SK-N-SH (cell line): ENCODE measurements at regions not wholly inside any gene's neighbourhood (a gene's known extent, or its start where the extent isn't known, plus 50 kb on each side); places are given as distances from the start of the nearest gene placed in this dataset.

Experiments used
- CTCF ChIA-PET: fragments of 300-600, 350-600 bp; formaldehyde crosslinking; extraction: SDS; loops from one replicate; lab custom pipeline; 2021; lab: Yijun Ruan, JAX
- POLR2A ChIA-PET: fragments of 350-600 bp; sonication (Branson Sonifier 250); formaldehyde crosslinking; extraction: SDS; loops from one replicate; lab custom pipeline; 2020; ENCODE audit warnings: antibody characterized with exemption, inconsistent platforms; lab: Yijun Ruan, JAX
- DNase-seq: peaks from one replicate; pipeline ENCODE4 v3.0.0; 2012
- H2AFZ ChIP-seq: fragments of 200-600 bp; sonication (generic); 2 replicates; pipeline ENCODE4 v1.8.1; 2016; ENCODE audit warnings: antibody characterized with exemption, mild to moderate bottlenecking, low read depth
- H3F3A ChIP-seq: fragments of 200-600 bp; sonication (generic); replicated peaks from 2 replicates; pipeline ENCODE3; 2016; ENCODE audit warnings: antibody characterized with exemption, mild to moderate bottlenecking; ENCODE audit not compliant: insufficient read depth
- H3K27ac ChIP-seq, 2 experiments: fragments of 200-500 bp in 1 of 2; fragments of 200-600 bp in 1 of 2; sonication (Bioruptor generic) in 1 of 2; sonication (generic), shearing (Covaris generic) in 1 of 2; 2 replicates each; pipeline versions ENCODE4 v1.5.1 to v1.6.1; 2014 to 2016; ENCODE audit warnings: low read depth in 2 of 2, inconsistent platforms in 1 of 2, low read length in 1 of 2, mild to moderate bottlenecking in 1 of 2, mixed read lengths in 1 of 2
- H3K27me3 ChIP-seq: fragments of 200-600 bp; sonication (generic), shearing (Covaris generic); 2 replicates; pipeline ENCODE4 v1.6.1; 2016; ENCODE audit warnings: mixed run types; ENCODE audit not compliant: insufficient read depth
- H3K36me3 ChIP-seq, 2 experiments: fragments of 200-500 bp in 1 of 2; fragments of 200-600 bp in 1 of 2; sonication (Bioruptor generic) in 1 of 2; sonication (generic) in 1 of 2; replicated peaks in 1 of 2; 2 replicates each; pipeline versions ENCODE3 to v1.5.1; 2014 to 2016; ENCODE audit warnings: low read length in 1 of 2, mild to moderate bottlenecking in 1 of 2; ENCODE audit not compliant: insufficient read depth in 2 of 2, control insufficient read depth in 1 of 2
- H3K4me1 ChIP-seq, 2 experiments: fragments of 200-500 bp in 1 of 2; fragments of 200-600 bp in 1 of 2; sonication (Bioruptor generic) in 1 of 2; sonication (generic), shearing (Covaris generic) in 1 of 2; 2 replicates each; pipeline versions ENCODE4 v1.5.1 to v1.6.1; 2014 to 2016; ENCODE audit warnings: low read depth in 1 of 2, low read length in 1 of 2, mixed run types in 1 of 2; ENCODE audit not compliant: insufficient read depth in 2 of 2, control insufficient read depth in 1 of 2
- H3K4me2 ChIP-seq: fragments of 200-600 bp; sonication (generic), shearing (Covaris generic); 2 replicates; pipeline ENCODE4 v1.6.1; 2017; ENCODE audit warnings: mixed run types
- H3K4me3 ChIP-seq, 2 experiments: fragments of 200-500 bp in 1 of 2; fragments of 200-600 bp in 1 of 2; sonication (Bioruptor generic) in 1 of 2; sonication (generic), shearing (Covaris generic) in 1 of 2; 2 replicates each; pipeline versions ENCODE4 v1.5.1 to v1.8.1; 2014 to 2016; ENCODE audit warnings: low read depth in 2 of 2, inconsistent platforms in 1 of 2, low read length in 1 of 2, mild to moderate bottlenecking in 1 of 2, mixed read lengths in 1 of 2, moderate library complexity in 1 of 2
- H3K79me2 ChIP-seq: fragments of 200-600 bp; sonication (generic); 2 replicates; pipeline ENCODE4 v1.8.1; 2017; ENCODE audit warnings: mild to moderate bottlenecking; ENCODE audit not compliant: insufficient read depth
- H3K9ac ChIP-seq: fragments of 200-600 bp; sonication (generic); 2 replicates; pipeline ENCODE4 v1.6.1; 2017; ENCODE audit warnings: mixed run types
- H3K9me2 ChIP-seq: fragments of 200-600 bp; sonication (generic); 2 replicates; pipeline ENCODE4 v1.6.1; 2017; ENCODE audit warnings: mixed run types
- H3K9me3 ChIP-seq: fragments of 200-600 bp; sonication (generic); 2 replicates; pipeline ENCODE4 v1.6.1; 2017; ENCODE audit warnings: mixed run types, mild to moderate bottlenecking, moderate library complexity
- H4K20me1 ChIP-seq: fragments of 200-600 bp; sonication (generic); 2 replicates; pipeline ENCODE4 v1.6.1; 2017; ENCODE audit warnings: mild to moderate bottlenecking, mixed run types; ENCODE audit not compliant: insufficient read depth
- EP300 ChIP-seq, 2 experiments: IDR thresholded peaks; 2 replicates each; pipeline versions ENCODE4 v1.4.0 to v1.6.1; 2012; ENCODE audit warnings: borderline replicate concordance in 1 of 2, low read depth in 1 of 2, low read length in 1 of 2
- FOSL2 ChIP-seq: IDR thresholded peaks from 2 replicates; pipeline ENCODE4 v1.4.0; 2012; ENCODE audit warnings: low read depth, mild to moderate bottlenecking, moderate library complexity, borderline replicate concordance
- FOXJ3 ChIP-seq: sonication (generic); formaldehyde crosslinking; IDR thresholded peaks from 2 replicates; pipeline ENCODE4 v1.5.1; 2020; ENCODE audit warnings: mild to moderate bottlenecking, missing genetic modification reagents
- GATA2 ChIP-seq: sonication (generic); formaldehyde crosslinking; IDR thresholded peaks from 2 replicates; pipeline ENCODE4 v1.5.0; 2020; ENCODE audit warnings: mild to moderate bottlenecking, missing genetic modification reagents
- MXI1 ChIP-seq: IDR thresholded peaks from 2 replicates; pipeline ENCODE4 v1.6.1; 2012; ENCODE audit warnings: mild to moderate bottlenecking, low read depth, low read length, improper control_type of control experiment
- POLR2AphosphoS5 ChIP-seq: IDR thresholded peaks from 2 replicates; pipeline ENCODE4 v1.6.1; 2012; ENCODE audit warnings: low read depth, low read length
- RAD21 ChIP-seq: IDR thresholded peaks from 2 replicates; pipeline ENCODE4 v1.6.1; 2012; ENCODE audit warnings: mild to moderate bottlenecking, low read length
- RCOR1 ChIP-seq: fragments of 150-350 bp; IDR thresholded peaks from 2 replicates; pipeline ENCODE4 v1.6.1; 2017; ENCODE audit warnings: antibody characterized with exemption, low read length
- RXRA ChIP-seq: IDR thresholded peaks from 2 replicates; pipeline ENCODE4 v1.4.0; 2012; ENCODE audit warnings: low read depth, mild to moderate bottlenecking, borderline replicate concordance
- SIN3A ChIP-seq: IDR thresholded peaks from 2 replicates; pipeline ENCODE4 v1.6.1; 2012; ENCODE audit warnings: low read depth, mild to moderate bottlenecking, low read length, moderate library complexity, borderline replicate concordance
- SMC3 ChIP-seq: IDR thresholded peaks from 2 replicates; pipeline ENCODE4 v1.6.1; 2012; ENCODE audit warnings: low read depth, low read length, improper control_type of control experiment
- TCF12 ChIP-seq: IDR thresholded peaks from 2 replicates; pipeline ENCODE4 v1.4.0; 2012
- YY1 ChIP-seq: IDR thresholded peaks from 2 replicates; pipeline ENCODE4 v1.4.0; 2012; ENCODE audit warnings: low read depth, mild to moderate bottlenecking
- ZBTB33 ChIP-seq: IDR thresholded peaks from 2 replicates; pipeline ENCODE4 v1.4.0; 2012; ENCODE audit warnings: low read depth, borderline replicate concordance
- WGBS: methylation state at CpG from one replicate; pipeline ENCODE4 v1.1.6; 2017; ENCODE audit warnings: low lambda C conversion rate; 5-methylcytosine and 5-hydroxymethylcytosine counted together

GRCh38 chr15:61605343-61605742 is 376.2 kb upstream of the RORA start:
- Histone ChIP-seq H3F3A (no peaks in the 10 kb centered on the region), H3K4me2 (no peak overlapping the region), H4K20me1 (no peaks in the 10 kb centered on the region), H2AFZ (no peak overlapping the region), H3K79me2 (no peaks in the 10 kb centered on the region), H3K9me2 (no peaks in the 10 kb centered on the region), H3K36me3 (no peaks in the 10 kb centered on the region), H3K9ac (no peak overlapping the region), H3K27me3 (no peaks in the 10 kb centered on the region), H3K9me3 (no peaks in the 10 kb centered on the region), H3K27ac (no peak overlapping the region), H3K4me1 (no peaks in the 10 kb centered on the region), H3K4me3 (no peak overlapping the region)
- ChIA-PET CTCF (interaction anchor here (1.9 kb wide), 1 partner anchor 15 kb away, joined by 9 read pairs; no protein-coding TSS in a partner anchor), POLR2A (no interaction called here)
- no peak for DNase-seq
- WGBS = 42% methylated on average over 6 of the region's 6 CpGs
- TF ChIP-seq EP300 (IDR thresholded peaks at IDR 0.05; ENCODE audit: borderline replicate concordance in 1 of 2, low read depth in 1 of 2, low read length in 1 of 2) = no peak
- TF ChIP-seq ZBTB33 = no peak

- no peaks in the 10 kb centered on the region for H3K4me1 ChIP-seq
- H3K4me3 ChIP-seq = no peak overlapping the region
- WGBS = 60% methylated on average over 11 of the region's 11 CpGs
- ChIA-PET POLR2A (no interaction called here), CTCF (interaction anchor here (0.8 kb wide), 1 partner anchor 22 kb away, joined by 3 read pairs; no protein-coding TSS in a partner anchor)
- TF ChIP-seq TCF12 = no peak
- TF ChIP-seq FOSL2 = no peak
- TF ChIP-seq GATA2 = no peak
- no peak for TF ChIP-seq MXI1
- TF ChIP-seq SMC3 = no peak
- TF ChIP-seq FOXJ3 (CRISPR knock-in tag) = no peak
- TF ChIP-seq RXRA = no peak
- TF ChIP-seq POLR2AphosphoS5 = no peak
- TF ChIP-seq YY1 = no peak
- TF ChIP-seq SIN3A = no peak
- no peak for TF ChIP-seq RCOR1
- TF ChIP-seq RAD21 = no peak
- H3K27me3 ChIP-seq = no peaks in the 10 kb centered on the region
- DNase-seq = no peak
- no peak overlapping the region for H3K9ac ChIP-seq
- H2AFZ ChIP-seq = no peak overlapping the region
- H3F3A ChIP-seq = no peaks in the 10 kb centered on the region
- no peaks in the 10 kb centered on the region for H3K9me2 ChIP-seq
- H4K20me1 ChIP-seq = no peaks in the 10 kb centered on the region
- no peaks in the 10 kb centered on the region for H3K9me3 ChIP-seq
- H3K36me3 ChIP-seq = no peaks in the 10 kb centered on the region
- no peak overlapping the region for H3K27ac ChIP-seq
- no peaks in the 10 kb centered on the region for H3K79me2 ChIP-seq
- H3K4me2 ChIP-seq = no peak overlapping the region
These were observed 369.6 kb upstream of the RORA start for GRCh38 chr15:61598655-61599054.
